Amygdala (tissue), 56 donors: ENCODE measurements at regions not wholly inside any gene's neighbourhood (a gene's known extent, or its start where the extent isn't known, plus 50 kb on each side); places are given as distances from the start of the nearest gene placed in this dataset.
"Not testable (repeated sequence)": the region's sequence is repeated elsewhere in the genome, so short reads cannot be mapped to it uniquely, and the experiment has no call there.

Experiments used
- DNase-seq, 56 donors: peaks; one replicate each; lab custom pipeline; 2025; lab: John Stamatoyannopoulos, UW

- DNase-seq = no peak
Observed at GRCh38 chr3:115251509-115251908, 104.4 kb upstream of the ZBTB20 start.

- no peak for DNase-seq
Observed at GRCh38 chr3:115252679-115253078, 105.6 kb upstream of the ZBTB20 start.

- no peak for DNase-seq
Observed at GRCh38 chr3:115254492-115255196, 107.6 kb upstream of the ZBTB20 start.

GRCh38 chr3:115255197-115255585 lies 108.1 kb upstream of the ZBTB20 start:
- no peak for DNase-seq

- DNase-seq = no peak
Observed at GRCh38 chr3:115270849-115271248, 123.8 kb upstream of the ZBTB20 start.

GRCh38 chr3:115272036-115272824 lies 125.1 kb upstream of the ZBTB20 start:
- peak in 10 of 56 donors; percentile 5 to 31 (median 18) for DNase-seq

- DNase-seq = no peak
Observed at GRCh38 chr3:115275896-115276295, 128.8 kb upstream of the ZBTB20 start.

- DNase-seq = no peak
Observed at GRCh38 chr3:115279939-115280338, 132.9 kb upstream of the ZBTB20 start.

GRCh38 chr3:115280506-115280905 lies 133.4 kb upstream of the ZBTB20 start:
- peak in 2 of 56 donors; percentile 1 to 8 for DNase-seq

- DNase-seq = no peak
Observed at GRCh38 chr3:115281697-115282675, 134.9 kb upstream of the ZBTB20 start.

- no peak for DNase-seq
Observed at GRCh38 chr3:115284980-115285379, 137.9 kb upstream of the ZBTB20 start.

GRCh38 chr3:115286529-115287197 lies 139.6 kb upstream of the ZBTB20 start:
- DNase-seq = no peak

GRCh38 chr3:115287198-115287597 lies 140.1 kb upstream of the ZBTB20 start:
- DNase-seq = no peak

- DNase-seq = no peak
Observed at GRCh38 chr3:115292131-115292530, 145.0 kb upstream of the ZBTB20 start.

- DNase-seq = no peak
Observed at GRCh38 chr3:115292677-115293165, 145.6 kb upstream of the ZBTB20 start.

- no peak for DNase-seq
Observed at GRCh38 chr3:115293321-115293720, 146.2 kb upstream of the ZBTB20 start.

GRCh38 chr3:115301364-115301860 lies 154.3 kb upstream of the ZBTB20 start:
- peak in 1 of 56 donors; percentile 2 for DNase-seq

- not testable (repeated sequence) for DNase-seq
Observed at GRCh38 chr3:115317953-115318352, 170.9 kb upstream of the ZBTB20 start.

- DNase-seq = no peak
Observed at GRCh38 chr3:115321400-115321805, 174.3 kb upstream of the ZBTB20 start.

- no peak for DNase-seq
Observed at GRCh38 chr3:115322901-115323300, 175.8 kb upstream of the ZBTB20 start.
